Right cardiac atrium (tissue), 5 donors: ENCODE measurements at regions not wholly inside any gene's neighbourhood (a gene's known extent, or its start where the extent isn't known, plus 50 kb on each side); places are given as distances from the start of the nearest gene placed in this dataset.
A peak's percentile ranks its signal among the peaks of the same experiment; 100 is the strongest.
"Not testable (repeated sequence)": the region's sequence is repeated elsewhere in the genome, so short reads cannot be mapped to it uniquely, and the experiment has no call there.

Experiments used
- ATAC-seq, 2 donors: fragments of 200-7000 bp; cut with Tn5 transposase; one replicate each; pipeline versions ENCODE4 v1.8.0 to v1.9.1; 2020; ENCODE audit warnings: moderate library complexity in 2 of 2, mild to moderate bottlenecking in 1 of 2
- DNase-seq, 3 donors: peaks; one replicate each; pipeline ENCODE4 v3.0.0-alpha.2; 2020
- H3K27ac ChIP-seq: one replicate; pipeline ENCODE4 v1.5.1; 2013; ENCODE audit warnings: mild to moderate bottlenecking, low read length, control low read depth, moderate library complexity
- H3K27me3 ChIP-seq: one replicate; pipeline ENCODE4 v1.6.1; 2013; ENCODE audit not compliant: control insufficient read depth, insufficient read depth
- H3K4me1 ChIP-seq: one replicate; pipeline ENCODE4 v1.6.1; 2013; ENCODE audit warnings: low read length; ENCODE audit not compliant: control insufficient read depth, insufficient read depth
- H3K4me3 ChIP-seq: one replicate; pipeline ENCODE4 v1.5.1; 2013; ENCODE audit warnings: low read length, control low read depth
- H3K9me3 ChIP-seq: one replicate; pipeline ENCODE4 v1.6.1; 2013; ENCODE audit warnings: low read length; ENCODE audit not compliant: control insufficient read depth
- WGBS: extraction: QIAGEN DNeasy Blood & Tissue Kit; methylation state at CpG from one replicate; pipeline ENCODE4 v1.1.7; 2013; 5-methylcytosine and 5-hydroxymethylcytosine counted together
- intact Hi-C, 4 donors: fragments of 100-400 bp; cut with DNase I; formaldehyde crosslinking; loops; one replicate each; pipeline versions ENCODE4 v1.11.0 to v1.14.0; 2022 to 2023
- donor health status: healthy with polysubstance abuse.
- donor health status: DM: no; HTN: yes; CAD: no.
- donor health status: DM: no; HTN: no; CAD: no.
- donor health status: DM: no; HTN: yes; CAD: no; lungs with severe emphysema.
- donor health status: DM: yes; HTN: yes; CAD: no.

DNA sequence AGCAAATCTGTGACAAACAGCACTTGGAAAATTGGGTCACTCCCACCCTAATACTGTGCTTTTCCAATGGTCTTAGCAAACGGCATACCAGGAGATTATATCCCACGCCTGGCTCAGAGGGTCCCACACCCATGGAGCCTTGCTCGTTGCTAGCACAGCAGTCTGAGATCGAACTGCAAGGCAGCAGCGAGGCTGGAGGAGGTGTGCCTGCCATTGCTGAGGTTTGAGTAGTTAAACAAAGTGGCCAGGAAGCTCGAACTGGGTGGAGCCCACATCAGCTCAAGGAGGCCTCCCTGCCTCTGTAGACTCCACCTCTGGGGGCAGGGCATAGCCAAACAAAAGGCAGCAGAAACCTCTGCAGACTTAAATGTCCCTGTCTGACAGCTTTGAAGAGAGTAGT is 440.5 kb upstream of the ACTBL2 start:
- not testable (repeated sequence) for H3K27ac ChIP-seq

DNA sequence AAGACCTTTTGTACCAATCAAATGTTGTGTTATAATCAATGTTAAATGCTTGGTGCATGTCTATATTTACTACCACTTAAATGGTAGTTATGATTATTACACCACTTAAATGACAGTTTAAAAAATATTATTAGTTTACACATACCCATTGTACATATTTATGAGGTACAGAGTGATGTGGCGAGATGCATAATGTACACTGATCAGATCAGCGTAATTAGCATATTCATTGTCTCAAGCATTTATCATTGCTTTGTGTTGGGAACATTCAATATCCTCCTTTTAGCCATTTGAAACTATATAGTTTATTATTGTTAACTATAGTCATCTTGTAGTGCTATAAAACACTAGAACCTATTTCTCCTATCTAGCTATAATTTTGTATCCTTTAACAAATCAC is 434.4 kb upstream of the ACTBL2 start:
- no peak for ATAC-seq

More for the DNA sequence above, 440.5 kb upstream of the ACTBL2 start:
- DNase-seq: peak in 1 of 3 donors; percentile 29
- H3K4me3 ChIP-seq, intact Hi-C loops, H3K9me3 ChIP-seq, H3K4me1 ChIP-seq, ATAC-seq, H3K27me3 ChIP-seq: not testable (repeated sequence)
- 90% methylated on average over 6 of the region's 6 CpGs for WGBS

DNA sequence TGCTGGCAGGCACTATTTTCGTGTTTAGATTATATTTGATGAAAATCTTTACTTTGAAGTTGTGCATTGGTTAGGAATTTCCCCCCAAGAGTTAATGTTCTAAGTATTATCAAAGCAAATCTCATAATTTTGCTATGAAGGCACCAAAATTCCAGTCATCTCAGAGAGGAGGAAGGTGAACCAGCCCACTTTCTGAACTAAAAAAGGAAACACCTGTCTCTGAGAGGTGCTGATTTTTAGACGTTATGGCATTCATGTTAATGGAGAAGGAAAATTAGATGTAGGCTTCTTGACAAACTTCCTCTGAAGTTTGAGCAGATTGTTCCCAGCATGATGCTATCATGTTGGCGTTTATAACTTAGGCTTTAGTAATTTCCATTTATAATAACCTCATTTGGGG is 432.9 kb upstream of the ACTBL2 start:
- H3K9me3 ChIP-seq: no peaks in the 10 kb centered on the region
- no peaks in the 10 kb centered on the region for H3K4me1 ChIP-seq
- no peak for DNase-seq
- H3K4me3 ChIP-seq: no peak overlapping the region
- intact Hi-C loops: no loop called here
- WGBS: 45% methylated on average over 3 of the region's 3 CpGs
- no peaks in the 10 kb centered on the region for H3K27me3 ChIP-seq
- ATAC-seq: no peak
- H3K27ac ChIP-seq: no peak overlapping the region

More for the DNA sequence above, 434.4 kb upstream of the ACTBL2 start:
- Histone ChIP-seq H3K9me3 (no peaks in the 10 kb centered on the region), H3K27me3 (no peaks in the 10 kb centered on the region), H3K4me3 (no peak overlapping the region), H3K4me1 (no peaks in the 10 kb centered on the region), H3K27ac (no peak overlapping the region)
- WGBS: 48% methylated on average over 2 of the region's 2 CpGs
- DNase-seq: no peak
- intact Hi-C loops: no loop called here

DNA sequence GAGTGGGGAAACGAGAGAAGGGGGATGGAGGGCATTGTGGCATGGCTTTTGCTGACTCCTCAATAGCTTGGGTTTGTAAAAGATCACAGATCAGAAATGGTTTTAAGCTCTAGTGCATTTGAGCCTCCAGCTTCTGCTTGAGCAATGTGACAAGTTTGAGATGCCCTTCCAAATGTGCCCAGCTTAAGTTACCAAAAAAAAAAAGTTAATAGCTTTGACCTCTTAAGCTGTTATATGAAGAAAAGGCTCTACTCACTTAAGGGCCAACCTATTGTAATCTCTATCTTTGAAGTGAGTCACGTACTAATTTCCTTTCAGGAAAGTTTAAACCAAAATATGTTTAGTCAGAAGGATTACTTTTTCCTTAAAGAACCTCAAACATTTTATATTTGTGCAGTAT is 428.8 kb upstream of the ACTBL2 start:
- H3K9me3 ChIP-seq: no peaks in the 10 kb centered on the region
- H3K27me3 ChIP-seq: no peaks in the 10 kb centered on the region
- no peak for ATAC-seq
- no peak for DNase-seq
- no peaks in the 10 kb centered on the region for H3K4me1 ChIP-seq
- intact Hi-C loops: no loop called here
- no peak overlapping the region for H3K4me3 ChIP-seq
- 63% methylated on average over 2 of the region's 2 CpGs for WGBS
- H3K27ac ChIP-seq: no peak overlapping the region

DNA sequence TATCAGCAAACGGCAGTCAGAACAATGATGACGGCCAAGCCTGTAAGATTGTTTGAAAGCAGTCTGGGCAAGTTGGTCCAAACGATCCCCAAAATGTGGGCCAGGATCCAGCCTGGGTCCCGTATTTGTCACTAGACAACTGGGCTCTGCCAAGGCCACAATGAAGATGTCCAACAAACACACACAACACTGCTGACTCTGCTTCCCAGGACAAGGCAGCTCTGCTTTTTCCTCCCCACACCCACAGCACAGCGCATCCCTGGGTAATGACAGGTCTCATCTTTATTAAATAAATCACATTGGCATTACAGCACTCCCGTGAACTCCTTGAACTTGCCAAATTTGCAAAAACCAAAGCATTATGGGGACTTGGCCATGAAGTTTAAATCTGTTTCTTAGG is 424.1 kb upstream of the ACTBL2 start:
- H3K4me3 ChIP-seq: no peak overlapping the region
- H3K27ac ChIP-seq: no peak overlapping the region
- no peak for ATAC-seq
- 82% methylated on average over 6 of the region's 6 CpGs for WGBS
- no peaks in the 10 kb centered on the region for H3K27me3 ChIP-seq
- H3K4me1 ChIP-seq: peaks cover 2% of the 10 kb centered on the region
- intact Hi-C loops: no loop called here
- DNase-seq: peak in 1 of 3 donors; percentile 30
- H3K9me3 ChIP-seq: no peaks in the 10 kb centered on the region

DNA sequence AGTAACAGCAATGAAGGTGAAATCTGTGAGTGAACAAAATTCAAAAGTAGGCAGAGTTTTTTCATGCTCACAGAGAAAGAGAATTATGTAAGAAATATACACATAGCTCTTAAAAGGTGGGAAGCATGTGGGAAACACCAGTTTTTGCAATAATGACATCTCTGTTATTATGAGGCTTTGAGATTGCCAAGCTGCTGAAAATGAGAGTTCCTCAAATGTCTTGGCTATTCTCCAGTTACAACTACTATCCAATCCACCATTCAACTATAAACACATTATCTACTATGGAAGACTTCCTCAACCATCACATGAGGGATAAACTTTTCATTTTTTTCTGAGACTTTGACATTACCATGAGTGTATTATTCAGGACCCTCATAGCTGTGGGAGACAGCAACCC is 420.8 kb upstream of the ACTBL2 start:
- Histone ChIP-seq H3K4me1 (peaks cover 2% of the 10 kb centered on the region), H3K4me3 (no peak overlapping the region), H3K27ac (no peak overlapping the region), H3K27me3 (no peaks in the 10 kb centered on the region), H3K9me3 (no peaks in the 10 kb centered on the region)
- ATAC-seq (no peak), DNase-seq (no peak)
- intact Hi-C loops: no loop called here

DNA sequence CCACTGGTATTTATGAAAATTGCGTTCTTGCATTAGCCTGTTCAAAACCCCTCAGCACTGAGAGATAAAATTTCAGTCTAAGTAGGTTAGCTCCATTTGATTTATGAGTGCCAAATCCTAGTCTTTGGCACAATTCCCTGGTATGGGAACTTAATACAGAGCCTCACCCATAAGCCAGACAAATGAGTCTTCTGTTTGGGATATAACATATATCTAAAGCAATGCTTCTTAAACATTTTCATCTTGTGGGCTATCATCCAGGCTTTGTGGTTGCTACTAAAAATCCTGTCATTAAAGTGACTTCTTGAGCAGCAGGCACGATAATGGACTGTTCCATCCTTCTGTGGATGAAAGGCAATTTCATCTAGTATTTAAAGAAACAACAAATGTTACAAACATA is 419.5 kb upstream of the ACTBL2 start:
- intact Hi-C loops: no loop called here
- Histone ChIP-seq H3K4me3 (no peak overlapping the region), H3K9me3 (no peaks in the 10 kb centered on the region), H3K27ac (no peak overlapping the region), H3K4me1 (peaks cover 2% of the 10 kb centered on the region), H3K27me3 (no peaks in the 10 kb centered on the region)
- ATAC-seq: no peak
- DNase-seq: no peak
- WGBS: 63% methylated on average over 2 of the region's 2 CpGs

DNA sequence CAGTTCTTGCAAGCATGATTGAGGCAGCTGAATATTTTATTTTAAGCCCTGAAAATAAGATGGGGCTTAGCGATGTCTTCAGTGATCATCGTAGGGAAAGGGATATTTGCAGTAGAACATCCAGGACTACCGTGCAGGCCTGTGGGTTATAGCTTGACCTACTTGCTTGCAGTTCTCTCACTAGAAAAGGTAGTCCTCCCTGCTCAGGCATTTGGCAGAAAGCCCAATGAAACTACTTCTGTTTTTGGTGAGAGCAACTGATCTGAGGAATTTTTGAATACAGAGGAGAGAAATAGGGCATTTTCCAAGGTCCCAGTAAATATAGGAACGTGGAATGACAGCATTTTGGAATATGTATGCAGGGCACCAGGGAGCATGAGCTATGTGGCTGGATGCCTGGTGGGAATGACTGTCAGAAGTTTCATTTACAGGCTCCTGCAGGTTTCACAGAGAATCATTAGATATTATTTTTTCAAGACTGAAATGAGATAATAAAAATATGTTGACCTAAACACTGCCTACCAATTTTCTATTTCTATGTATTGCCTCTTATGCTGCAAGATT is 417.9 kb upstream of the ACTBL2 start:
- Histone ChIP-seq H3K27me3 (no peaks in the 10 kb centered on the region), H3K9me3 (no peaks in the 10 kb centered on the region), H3K27ac (no peak overlapping the region), H3K4me3 (no peak overlapping the region), H3K4me1 (peaks cover 2% of the 10 kb centered on the region)
- no peak for DNase-seq
- 63% methylated on average over 4 of the region's 4 CpGs for WGBS
- no peak for ATAC-seq
- intact Hi-C loops: no loop called here

DNA sequence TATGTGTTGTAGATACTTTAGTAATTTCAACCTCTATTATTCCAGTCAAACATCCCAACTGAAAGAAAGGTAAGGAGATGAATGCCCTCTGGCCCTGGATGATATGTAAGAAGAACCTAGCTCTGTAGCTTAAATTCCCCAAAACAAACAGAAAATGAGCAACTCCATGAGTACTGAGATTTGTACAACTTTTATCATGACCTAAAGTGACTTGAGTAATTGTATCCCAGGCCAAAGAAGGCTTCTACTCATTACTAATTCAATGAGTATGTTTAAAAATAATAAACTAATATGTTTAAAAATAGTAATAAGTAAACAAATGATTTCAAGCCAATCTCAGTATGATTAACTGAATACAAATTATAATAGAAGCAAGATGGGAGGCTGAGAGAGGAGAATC is 414.0 kb upstream of the ACTBL2 start:
- Histone ChIP-seq H3K4me3 (no peak overlapping the region), H3K27me3 (no peaks in the 10 kb centered on the region), H3K9me3 (no peaks in the 10 kb centered on the region), H3K27ac (no peak overlapping the region), H3K4me1 (no peaks in the 10 kb centered on the region)
- intact Hi-C loops: no loop called here
- ATAC-seq (no peak), DNase-seq (no peak)

DNA sequence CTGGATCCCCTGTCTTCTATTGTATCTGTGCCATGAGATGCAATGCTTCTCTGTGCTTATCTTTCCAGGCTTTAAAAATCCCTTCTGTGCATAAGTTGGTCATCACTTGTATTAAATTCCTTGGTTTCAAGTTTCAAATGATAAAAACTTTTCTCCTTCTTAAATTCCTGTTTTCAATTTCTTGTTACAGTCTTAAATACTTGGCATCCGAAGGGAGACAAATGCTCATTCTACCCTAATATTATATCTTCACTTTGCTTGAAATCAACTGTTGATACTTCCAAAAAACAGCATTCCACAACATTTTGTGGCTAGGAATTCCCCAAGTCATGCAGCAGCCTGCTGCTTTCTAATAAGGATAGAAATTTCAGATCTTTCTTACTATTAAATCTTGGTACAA is 413.2 kb upstream of the ACTBL2 start:
- ATAC-seq (no peak), DNase-seq (no peak)
- intact Hi-C loops: no loop called here
- H3K27me3 ChIP-seq: no peaks in the 10 kb centered on the region
- 65% methylated on average over 1 of the region's 1 CpG for WGBS
- no peaks in the 10 kb centered on the region for H3K4me1 ChIP-seq
- no peak overlapping the region for H3K27ac ChIP-seq
- no peaks in the 10 kb centered on the region for H3K9me3 ChIP-seq
- H3K4me3 ChIP-seq: no peak overlapping the region

DNA sequence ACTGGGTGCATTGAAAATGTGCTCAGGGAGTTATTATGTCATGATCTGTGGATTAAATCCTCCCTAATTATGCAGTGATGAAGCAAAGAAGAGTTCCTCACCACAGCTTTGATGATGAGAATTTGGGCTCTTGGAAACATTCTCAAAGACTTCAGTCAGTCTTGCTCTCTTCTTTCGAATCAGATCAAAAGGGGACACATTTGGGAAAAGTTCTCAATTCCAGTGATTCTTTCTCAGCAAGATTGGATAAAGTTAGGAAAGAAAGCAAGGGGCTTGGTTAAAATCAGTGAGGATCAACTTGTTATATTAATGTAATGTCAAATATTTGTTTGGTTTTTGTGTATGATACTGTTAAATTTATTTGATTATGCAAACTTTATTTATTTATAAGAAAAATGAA is 411.3 kb upstream of the ACTBL2 start:
- no peak overlapping the region for H3K4me3 ChIP-seq
- H3K27me3 ChIP-seq: no peaks in the 10 kb centered on the region
- DNase-seq (no peak), ATAC-seq (no peak)
- H3K4me1 ChIP-seq: no peaks in the 10 kb centered on the region
- intact Hi-C loops: no loop called here
- H3K27ac ChIP-seq: no peak overlapping the region
- H3K9me3 ChIP-seq: no peaks in the 10 kb centered on the region
- WGBS: 92% methylated on average over 1 of the region's 1 CpG

DNA sequence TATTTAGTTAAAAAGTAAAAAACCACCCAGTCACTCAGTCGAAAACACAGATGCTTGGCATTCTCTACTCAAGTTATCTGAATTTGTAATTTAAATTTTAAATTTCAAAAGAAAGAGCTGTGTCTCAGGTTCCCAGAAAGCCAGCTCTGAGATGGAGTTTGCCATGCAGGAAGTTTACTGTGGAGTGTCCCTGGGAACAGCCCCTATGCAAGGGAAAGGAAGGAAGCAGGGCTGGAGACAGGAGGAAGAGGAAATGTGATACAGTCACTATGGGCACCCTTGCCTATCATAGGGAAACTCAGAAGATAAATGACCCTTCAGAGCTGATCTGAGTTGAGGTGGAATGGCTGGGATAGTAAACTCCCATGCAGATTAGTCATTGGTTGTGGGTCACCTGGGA is 408.8 kb upstream of the ACTBL2 start:
- Histone ChIP-seq H3K4me1 (no peaks in the 10 kb centered on the region), H3K27ac (peak overlapping the region; percentile 37), H3K4me3 (no peak overlapping the region), H3K27me3 (no peaks in the 10 kb centered on the region), H3K9me3 (no peaks in the 10 kb centered on the region)
- WGBS: 76% methylated on average over 1 of the region's 1 CpG
- no peak for DNase-seq
- intact Hi-C loops: no loop called here
- ATAC-seq: no peak
